ENCODE measurements at regions not wholly inside any gene's neighbourhood (a gene's known extent, or its start where the extent isn't known, plus 50 kb on each side); places are given as distances from the start of the nearest gene placed in this dataset.

- no peak for DNase-seq
Measured at GRCh38 chr7:130931423-130931822, 197.4 kb upstream of the KLF14 start.

GRCh38 chr7:130932088-130932487 is 198.1 kb upstream of the KLF14 start:
- no peak for DNase-seq

- DNase-seq: no peak
Measured at GRCh38 chr7:130932667-130933432, 198.8 kb upstream of the KLF14 start.

GRCh38 chr7:130933919-130934318 is 199.9 kb upstream of the KLF14 start:
- DNase-seq: no peak

- DNase-seq: no peak
Measured at GRCh38 chr7:130935564-130936157, 201.7 kb upstream of the KLF14 start.

GRCh38 chr7:130936202-130936931 is 202.4 kb upstream of the KLF14 start:
- DNase-seq: no peak

GRCh38 chr7:130937016-130937415 is 203.0 kb upstream of the KLF14 start:
- DNase-seq: no peak

GRCh38 chr7:130937830-130938229 is 203.8 kb upstream of the KLF14 start:
- no peak for DNase-seq

GRCh38 chr7:130938661-130939060 is 204.7 kb upstream of the KLF14 start:
- DNase-seq: no peak

GRCh38 chr7:130939321-130940095 is 205.5 kb upstream of the KLF14 start:
- DNase-seq: no peak

GRCh38 chr7:130940326-130940725 is 206.3 kb upstream of the KLF14 start:
- no peak for DNase-seq

GRCh38 chr7:130940907-130941306 is 206.9 kb upstream of the KLF14 start:
- DNase-seq: no peak

- no peak for DNase-seq
Measured at GRCh38 chr7:130941322-130942210, 207.6 kb upstream of the KLF14 start.

GRCh38 chr7:130942211-130942964 is 208.4 kb upstream of the KLF14 start:
- no peak for DNase-seq

- DNase-seq: no peak
Measured at GRCh38 chr7:130943336-130943901, 209.4 kb upstream of the KLF14 start.

- no peak for DNase-seq
Measured at GRCh38 chr7:130943981-130944380, 210.0 kb upstream of the KLF14 start.

- DNase-seq: no peak
Measured at GRCh38 chr7:130944997-130945396, 211.0 kb upstream of the KLF14 start.

- no peak for DNase-seq
Measured at GRCh38 chr7:130945411-130945811, 211.4 kb upstream of the KLF14 start.

- no peak for DNase-seq
Measured at GRCh38 chr7:130946114-130946513, 212.1 kb upstream of the KLF14 start.

- DNase-seq: no peak
Measured at GRCh38 chr7:130947792-130948580, 214.0 kb upstream of the KLF14 start.

All from stimulated activated CD4-positive, alpha-beta T cell treated with anti-CD3 and anti-CD28 coated beads, Interleukin-12 subunit alpha, Interleukin-12 subunit beta, amount 100 ng/mL, for 4 hours (primary cell).